HG03558 (cell line): ENCODE measurements at regions not wholly inside any gene's neighbourhood (a gene's known extent, or its start where the extent isn't known, plus 50 kb on each side); places are given as distances from the start of the nearest gene placed in this dataset.
"Not testable (repeated sequence)": the region's sequence is repeated elsewhere in the genome, so short reads cannot be mapped to it uniquely, and the experiment has no call there.

ENCODE experiments used
- ATAC-seq: cut with Tn5 transposase; IDR thresholded peaks from one replicate; pipeline ENCODE4 v1.9.1; 2021; ENCODE audit warnings: moderate number of reproducible peaks; ENCODE audit not compliant: unreplicated experiment; ENCODE audit errors: extremely low read depth

DNA sequence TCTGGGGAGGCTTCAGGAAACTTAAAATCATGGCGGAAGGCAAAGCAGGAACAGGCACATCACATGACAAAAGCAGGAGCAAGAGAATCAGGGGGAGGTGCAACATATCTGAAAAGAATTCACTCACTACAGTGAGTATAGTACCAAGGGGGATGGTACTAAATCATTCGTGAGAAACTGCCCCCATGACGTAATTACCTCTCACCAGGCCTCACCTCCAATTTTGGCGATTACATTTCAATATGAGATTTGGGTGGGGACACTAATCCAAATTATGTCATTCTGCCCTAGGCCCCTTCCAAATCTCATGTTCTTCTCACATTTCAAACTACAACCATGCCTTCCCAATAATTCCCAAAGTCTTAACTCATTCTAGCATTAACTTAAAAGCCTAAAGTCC is 740.8 kb upstream of the SOX11 start:
- ATAC-seq: no peak

DNA sequence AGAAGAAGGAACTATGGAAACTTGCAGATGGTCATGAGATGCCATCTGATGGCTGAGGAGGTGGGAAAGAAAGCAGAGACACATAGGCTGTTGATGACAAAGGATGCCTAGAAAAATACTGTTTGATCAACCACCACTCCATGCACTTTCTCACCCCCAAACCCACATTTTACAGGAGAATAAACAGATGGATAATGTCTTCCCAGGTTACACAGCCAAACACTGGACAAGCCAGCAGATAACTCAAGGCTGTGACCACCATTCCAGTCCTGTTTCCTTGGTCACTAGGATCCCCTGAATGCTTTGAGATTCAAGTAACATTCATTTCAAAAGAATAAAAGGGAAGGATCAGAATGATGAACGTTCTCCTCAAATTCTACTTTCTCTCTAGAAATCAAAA is 733.0 kb upstream of the SOX11 start:
- ATAC-seq: no peak

DNA sequence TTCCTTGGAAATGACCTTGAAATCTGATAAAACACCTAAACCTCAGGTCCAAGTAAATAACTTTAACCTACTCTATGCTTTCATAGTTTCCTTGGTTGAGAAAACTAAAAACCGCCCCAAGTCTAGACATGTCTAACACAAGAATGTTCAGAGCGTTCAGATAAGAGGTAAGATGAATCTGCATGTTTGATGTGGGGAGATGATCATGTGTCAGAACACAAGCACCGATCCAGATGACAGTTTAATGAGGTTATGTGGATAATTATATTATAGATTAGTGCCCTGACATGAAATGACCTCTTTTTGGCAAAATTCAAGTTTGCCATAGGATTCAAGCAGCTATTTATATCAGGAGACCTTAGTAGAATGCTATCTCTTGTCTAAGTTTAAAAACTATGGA is 729.8 kb upstream of the SOX11 start:
- no peak for ATAC-seq

DNA sequence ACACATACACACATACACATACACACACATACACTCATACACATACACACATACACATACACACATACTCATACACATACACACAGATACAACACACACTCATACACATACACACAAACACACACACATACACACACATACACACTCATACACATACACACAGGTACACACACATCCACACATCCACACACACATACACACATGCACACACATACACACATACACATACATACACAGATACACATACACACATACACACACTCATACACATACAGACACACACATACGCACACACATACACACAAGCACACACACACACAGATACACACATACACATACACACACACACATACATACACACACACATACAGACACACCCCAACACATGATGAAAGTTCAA is 729.1 kb upstream of the SOX11 start:
- ATAC-seq: no peak

DNA sequence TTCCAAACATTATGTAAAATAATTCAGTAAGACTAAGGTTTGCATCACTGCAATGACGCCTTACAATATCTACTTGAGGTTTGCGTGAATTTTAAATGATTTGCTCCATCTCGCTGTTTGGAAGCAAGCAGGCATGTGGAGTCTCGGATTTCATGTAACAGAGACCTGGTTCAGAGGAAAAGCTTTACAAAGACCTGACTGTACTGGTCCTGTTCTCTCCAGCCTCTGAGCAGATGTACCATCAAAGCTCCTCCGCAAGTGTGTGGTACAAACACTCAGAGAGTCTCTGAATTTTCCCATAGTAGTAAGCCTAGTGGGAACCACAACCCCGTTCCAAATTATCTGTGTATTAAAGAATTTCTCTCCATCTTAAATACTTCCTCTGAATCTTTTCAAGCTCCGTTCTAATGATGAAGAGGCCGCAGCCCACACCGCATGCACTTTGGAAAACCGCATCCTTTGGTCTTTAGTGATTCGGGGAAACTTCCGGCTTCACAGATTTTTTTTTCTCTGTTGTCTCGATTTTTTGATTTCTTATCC is 728.1 kb upstream of the SOX11 start:
- ATAC-seq: no peak

DNA sequence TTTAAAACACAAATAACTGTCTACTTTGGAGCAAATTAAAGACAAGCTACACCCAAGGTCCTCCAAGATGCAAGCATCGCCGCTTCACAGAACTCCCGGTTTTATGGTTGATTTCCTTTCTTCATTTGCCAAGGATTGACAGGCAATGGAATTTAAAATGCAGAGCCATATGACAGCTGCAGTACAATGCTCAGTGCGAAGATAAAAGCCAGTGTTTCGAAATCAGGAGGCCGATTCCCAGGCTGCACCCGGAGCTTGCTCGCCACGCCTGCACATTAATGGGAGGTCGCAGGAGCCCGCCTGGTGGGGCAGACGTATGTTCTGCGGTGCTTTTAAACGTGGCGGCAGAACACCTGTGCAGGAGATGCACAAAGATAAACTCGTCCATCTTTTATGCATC is 727.6 kb upstream of the SOX11 start:
- no peak for ATAC-seq

DNA sequence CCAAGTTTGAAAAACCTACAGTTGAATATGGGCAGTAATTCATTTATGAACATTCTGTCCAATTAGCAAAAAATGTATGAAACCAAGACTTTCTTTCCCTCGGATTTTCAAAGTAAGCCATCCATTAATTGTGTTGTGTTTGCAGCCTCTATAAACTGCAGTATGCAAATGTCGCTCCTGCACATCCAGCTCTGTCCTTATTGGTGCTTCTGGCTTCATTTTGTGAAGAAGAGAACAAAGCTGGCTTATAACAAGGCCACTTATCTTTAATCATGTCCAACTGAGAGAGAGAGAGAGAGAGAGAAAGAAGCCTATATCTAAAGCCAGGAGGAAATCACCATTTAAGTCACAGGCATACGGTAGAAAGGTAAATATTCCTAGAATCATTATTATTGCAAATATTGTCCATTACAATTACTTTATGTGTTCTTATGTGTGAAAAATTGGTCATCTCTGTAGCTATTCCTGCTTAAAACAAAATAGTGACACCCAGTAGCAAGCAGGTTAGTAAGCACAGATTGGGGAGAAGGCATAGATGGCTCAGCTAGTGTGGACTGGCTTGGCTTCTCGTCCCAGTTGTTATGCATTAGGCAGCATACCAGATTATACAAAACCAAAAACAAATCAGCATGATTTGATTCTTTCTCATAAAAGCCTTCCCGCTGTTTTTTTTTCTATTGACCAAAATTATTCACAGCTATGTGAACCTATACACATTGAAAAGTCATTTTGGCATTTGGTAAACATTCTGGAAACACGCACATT is 726.4 kb upstream of the SOX11 start:
- no peak for ATAC-seq

DNA sequence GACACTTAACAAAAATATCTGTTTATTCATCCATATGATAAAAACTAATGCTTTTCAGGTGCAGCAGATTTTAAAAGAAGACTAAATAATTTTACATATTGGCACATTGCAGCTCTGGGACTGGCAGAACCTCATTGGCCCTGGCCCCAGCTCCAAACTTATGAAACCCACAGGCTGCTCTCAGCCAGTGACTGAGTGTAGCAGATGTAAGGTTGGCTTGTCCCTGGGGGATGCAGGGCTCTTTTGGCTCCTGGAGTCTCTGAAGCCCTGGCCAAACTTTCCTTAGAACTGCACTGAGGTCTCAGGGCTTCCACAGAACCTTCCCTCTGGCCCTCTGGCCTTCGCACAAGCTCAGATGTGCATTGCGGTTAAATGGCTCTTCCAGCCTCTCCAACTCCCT is 725.0 kb upstream of the SOX11 start:
- no peak for ATAC-seq

DNA sequence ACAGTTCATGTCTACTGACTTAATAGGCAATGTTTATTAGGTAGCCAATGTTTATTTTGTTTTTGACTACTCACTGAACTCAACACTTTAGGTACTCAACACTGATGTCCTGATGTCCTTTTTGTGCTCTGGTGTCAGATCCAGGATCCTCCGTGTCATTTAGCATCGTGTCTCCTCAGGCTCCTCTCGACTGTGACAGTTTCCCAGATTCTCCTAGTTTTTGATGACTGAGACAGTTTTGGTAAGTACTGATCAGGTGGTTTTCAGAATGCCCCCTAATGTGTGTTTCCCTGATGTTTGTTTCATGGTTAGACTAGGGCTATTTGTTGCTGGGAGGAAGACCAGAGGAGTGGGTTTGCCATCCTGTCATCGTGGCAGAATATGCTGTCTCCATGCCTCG is 719.7 kb upstream of the SOX11 start:
- ATAC-seq: no peak

DNA sequence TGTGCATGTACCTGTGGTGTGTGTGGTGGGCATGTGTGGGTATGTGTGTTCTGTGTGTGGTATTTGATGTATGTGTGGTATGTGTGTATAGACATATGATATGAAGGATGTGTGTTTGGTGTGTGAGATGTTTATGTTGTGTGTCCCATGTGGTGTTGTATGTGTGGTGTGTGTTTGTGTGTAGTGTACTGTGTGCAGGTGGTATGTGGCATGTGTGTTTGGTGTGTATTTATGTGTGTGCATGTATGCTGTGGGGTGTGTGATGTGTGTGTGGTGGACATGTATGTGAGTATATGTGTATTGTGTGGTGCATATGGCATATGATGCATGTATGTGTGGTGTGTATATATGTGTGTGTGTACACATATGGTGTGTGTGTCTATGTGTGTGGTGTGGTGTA is 718.8 kb upstream of the SOX11 start:
- ATAC-seq: no peak

DNA sequence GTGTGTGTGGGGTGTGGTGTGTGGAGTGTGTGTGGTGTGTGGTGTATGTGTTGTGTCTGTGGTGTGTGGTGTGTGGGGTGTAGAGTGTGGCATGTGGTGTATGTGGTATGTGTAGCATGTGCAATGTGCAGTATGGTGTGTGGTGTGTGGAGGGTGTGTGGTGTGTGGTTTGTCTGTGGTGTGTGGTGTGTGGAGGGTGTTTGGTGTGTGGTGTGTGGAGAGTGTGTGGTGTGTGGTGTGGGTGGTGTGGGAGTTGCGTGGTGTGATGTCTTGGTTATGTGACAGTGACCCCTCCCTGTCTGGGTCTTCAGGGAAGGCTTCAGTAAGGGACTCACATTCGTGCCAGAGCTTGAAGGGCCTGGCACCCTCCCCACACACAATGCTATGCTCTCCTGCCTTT is 718.2 kb upstream of the SOX11 start:
- ATAC-seq: no peak

DNA sequence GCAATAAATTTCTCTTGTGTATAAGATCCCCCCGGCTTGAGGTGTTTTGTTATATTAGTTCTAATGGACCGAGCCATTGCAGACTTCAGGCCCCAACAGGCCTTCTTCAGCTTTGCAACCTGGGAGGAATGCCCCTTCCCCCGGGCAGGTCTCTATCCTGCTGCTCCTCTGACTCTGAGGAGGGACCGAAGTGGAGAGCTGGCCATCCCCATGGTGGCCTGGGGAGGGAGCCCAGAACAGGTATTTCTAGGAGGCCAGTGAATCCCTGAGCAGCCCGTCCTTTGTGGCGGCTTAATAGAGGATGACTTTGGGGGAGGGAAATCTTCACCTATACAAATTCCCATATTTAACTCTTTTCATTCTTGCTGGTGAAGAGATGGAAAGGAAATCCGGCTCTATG is 715.8 kb upstream of the SOX11 start:
- no peak for ATAC-seq

DNA sequence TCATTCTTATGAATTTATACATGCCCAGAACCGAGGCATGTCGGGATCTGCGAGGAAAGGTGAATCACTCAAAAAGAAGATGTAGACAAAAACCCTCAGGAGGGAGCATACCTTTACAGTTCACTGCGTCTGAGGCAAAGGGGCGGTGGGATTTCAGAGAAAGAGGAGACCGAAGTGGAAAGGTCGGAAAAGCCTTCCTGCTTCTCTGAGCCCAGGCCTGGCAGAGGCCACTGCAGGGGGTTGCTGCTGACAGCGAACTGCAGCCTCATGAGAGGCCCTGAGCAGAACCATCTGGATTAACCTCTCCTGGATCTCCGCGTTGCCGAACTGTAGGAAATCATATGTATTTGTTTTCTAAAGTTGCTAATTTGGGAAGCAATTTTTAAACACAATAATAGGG is 713.1 kb upstream of the SOX11 start:
- ATAC-seq: no peak

DNA sequence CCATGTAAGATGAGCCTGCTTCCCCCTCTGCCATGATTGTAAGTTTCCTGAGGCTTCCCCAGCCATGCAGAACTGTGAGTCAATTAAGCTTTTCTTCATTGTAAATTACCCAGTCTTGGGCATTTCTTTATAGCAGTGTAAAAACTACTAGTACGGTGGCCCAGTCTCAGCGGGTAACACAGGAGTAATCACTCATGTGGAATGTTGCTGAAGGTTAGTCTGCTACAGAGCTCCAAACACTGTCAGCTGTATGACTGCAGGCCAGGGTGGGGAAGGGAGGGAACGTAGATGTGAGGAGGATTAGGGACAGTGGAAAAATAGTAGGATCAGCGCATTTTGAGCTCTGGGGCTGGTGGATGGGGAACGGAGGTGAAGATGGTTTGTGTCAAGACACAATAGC is 711.2 kb upstream of the SOX11 start:
- no peak for ATAC-seq

DNA sequence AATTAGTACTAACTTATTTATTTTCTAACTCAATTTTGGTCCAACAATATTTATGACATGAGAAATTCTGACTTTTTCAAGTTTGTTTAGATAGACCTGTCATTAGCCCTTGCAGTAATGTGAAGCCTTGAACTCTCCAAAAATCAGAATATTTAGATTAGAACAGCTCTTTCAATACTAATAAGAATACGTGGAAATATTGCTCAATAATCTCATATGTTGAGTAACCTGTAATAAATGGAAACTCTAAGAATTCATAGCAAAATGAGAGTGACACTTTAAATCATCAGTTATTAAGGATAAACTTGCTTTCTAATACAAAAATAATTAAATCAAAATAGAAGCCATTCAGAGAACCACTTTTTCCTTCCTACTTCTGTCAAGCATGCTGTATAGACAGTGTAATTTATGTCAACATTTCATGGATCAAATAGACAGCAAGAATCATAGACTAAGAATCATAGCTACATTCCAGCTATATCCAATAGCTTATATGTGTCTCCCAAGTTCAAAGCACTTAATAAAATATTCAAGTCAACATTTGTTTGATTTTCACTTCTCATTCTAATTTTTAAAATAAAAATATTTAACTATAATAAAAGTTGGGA is 710.3 kb upstream of the SOX11 start:
- ATAC-seq: no peak

DNA sequence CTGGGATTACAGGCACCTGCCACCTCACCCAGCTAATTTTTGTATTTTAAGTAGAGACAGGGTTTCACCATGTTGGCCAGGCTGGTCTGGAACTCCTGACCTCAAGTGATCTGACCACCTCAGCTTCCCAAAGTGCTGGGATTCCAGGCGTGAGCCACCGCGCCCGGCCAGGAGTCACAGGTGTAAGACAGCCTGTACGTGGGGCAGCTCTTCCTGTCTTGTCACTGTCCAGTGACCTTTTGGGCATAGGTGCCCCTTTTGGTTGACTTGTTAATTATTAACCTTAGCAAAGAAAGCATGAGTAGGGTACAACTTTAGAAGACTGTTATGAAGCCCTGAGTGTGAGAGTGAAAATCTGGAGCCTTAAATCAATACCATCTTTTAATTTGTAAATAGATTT is 703.7 kb upstream of the SOX11 start:
- not testable (repeated sequence) for ATAC-seq

DNA sequence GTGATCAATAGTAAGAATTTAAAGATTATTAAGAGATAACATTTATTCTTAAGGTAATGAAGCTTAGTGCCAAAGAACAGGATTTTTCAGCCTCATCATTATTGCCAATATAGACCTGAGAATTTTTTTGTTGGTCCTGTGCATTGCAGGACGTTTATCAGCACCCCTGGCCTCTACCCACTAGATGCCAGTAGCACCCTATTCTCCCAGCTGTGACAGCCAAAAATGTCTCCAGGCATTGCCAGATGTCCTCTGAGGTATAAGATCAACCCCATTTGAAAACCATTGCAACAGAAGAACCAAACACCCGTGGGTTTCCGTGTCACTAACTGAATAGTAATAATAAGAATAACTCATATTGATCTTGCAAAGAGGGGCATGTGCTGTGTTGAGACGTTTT is 700.0 kb upstream of the SOX11 start:
- no peak for ATAC-seq

DNA sequence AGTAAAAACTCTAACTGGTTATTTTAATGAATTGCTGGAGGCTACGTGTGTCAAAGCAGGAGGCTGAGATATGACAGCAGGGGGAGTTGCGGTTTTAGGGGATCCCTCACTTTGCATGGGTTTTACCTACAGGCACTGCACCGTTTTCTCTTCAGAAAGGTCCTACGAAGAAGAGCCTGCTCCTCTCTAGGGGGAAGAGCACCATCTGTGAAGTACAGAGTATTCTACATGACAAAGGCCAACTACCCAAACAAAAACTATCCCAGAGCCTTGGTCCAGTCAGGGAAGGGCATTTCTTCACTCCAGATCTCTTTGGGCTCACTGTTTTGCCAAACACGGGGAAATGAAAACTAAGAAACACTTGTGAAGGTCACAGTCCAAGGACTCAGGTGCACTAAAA is 696.7 kb upstream of the SOX11 start:
- ATAC-seq: no peak

DNA sequence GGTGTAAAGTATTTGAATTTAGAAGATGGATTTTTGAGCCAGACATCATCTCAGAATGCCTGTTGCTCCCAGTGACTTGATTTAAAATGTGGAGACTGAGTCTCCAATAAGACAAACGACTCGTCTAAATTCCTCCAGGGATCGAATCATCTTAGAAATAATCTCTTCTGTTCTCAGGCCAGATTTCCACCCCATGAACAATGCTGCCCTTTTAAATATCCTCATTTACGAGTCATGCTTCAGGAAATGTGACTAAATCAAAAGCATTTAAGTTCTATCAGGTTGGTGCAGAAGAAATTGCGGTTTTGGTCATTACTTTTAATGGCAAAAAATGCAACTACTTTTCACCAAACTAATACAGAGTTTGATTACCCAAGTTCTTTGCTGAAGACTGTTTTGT is 684.6 kb upstream of the SOX11 start:
- ATAC-seq: no peak

DNA sequence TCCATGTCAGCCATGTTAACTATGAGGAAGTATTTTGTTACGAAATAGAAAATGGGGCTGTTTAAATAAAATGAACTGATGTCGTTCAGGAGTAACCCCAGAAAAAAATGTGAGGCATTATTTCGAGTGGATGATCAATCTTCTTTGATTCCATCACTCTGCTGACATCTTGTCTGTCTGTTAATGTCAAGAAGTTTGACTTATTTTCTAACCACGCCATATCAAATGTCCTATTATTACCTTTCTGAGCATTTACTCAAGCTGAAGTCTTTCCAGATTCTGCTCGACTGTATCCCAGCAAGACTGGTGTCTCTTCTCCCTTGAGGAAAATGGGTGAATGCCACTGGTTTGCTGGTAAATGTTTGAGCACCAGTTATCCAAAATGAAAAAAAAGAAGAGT is 672.9 kb upstream of the SOX11 start:
- ATAC-seq: no peak

DNA sequence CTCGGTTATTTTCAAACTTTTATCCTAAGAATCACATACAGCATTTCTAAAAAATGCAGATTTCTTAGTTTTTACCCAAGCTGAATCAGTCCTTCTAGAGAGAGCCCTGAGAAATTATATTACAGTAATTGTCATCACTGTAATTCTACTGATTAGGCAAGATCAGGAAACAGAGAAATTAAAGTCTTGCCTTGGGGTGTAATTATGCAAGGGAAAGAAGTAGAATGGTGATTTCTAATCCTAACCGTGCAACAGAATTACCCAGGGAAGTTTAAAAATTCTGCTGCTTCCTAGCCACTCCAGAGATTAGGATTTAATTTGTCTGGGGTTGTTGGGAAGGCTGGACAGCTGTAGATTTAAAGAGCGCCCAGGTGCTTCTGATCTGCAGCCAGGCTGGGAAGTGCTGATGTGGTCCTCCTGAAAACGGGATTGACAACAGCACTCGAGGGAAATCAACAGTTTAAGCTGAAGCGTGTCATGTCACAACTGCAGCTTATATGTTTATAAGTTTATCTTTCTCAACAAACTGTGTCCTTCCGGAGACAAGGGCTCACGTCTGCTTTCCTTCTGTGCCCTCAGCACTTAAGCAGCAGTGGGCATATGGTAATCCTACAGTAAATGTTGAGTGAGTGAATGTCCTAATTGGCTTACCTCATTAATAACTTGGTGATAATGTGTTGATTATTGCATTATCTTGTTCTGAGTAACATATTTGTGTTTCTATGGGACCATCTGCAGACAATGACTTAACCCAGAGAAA is 671.9 kb upstream of the SOX11 start:
- ATAC-seq: no peak
